HEK293 (cell line): ENCODE measurements at regions not wholly inside any gene's neighbourhood (a gene's known extent, or its start where the extent isn't known, plus 50 kb on each side); places are given as distances from the start of the nearest gene placed in this dataset.

Experiments
- CTCF ChIA-PET: fragments of 350-600 bp; formaldehyde crosslinking; extraction: SDS; loops from one replicate; lab custom pipeline; 2021; ENCODE audit warnings: antibody characterized with exemption; lab: Yijun Ruan, JAX
- POLR2A ChIA-PET: fragments of 300-600 bp; formaldehyde crosslinking; extraction: SDS; loops from one replicate; lab custom pipeline; 2020; ENCODE audit warnings: antibody characterized with exemption, inconsistent platforms; lab: Yijun Ruan, JAX
- H3K27ac ChIP-seq: fragments of 200-500 bp; sonication (Bioruptor generic); 2 replicates; pipeline ENCODE4 v1.5.1; 2014; ENCODE audit warnings: low read depth, low read length, control low read depth, inconsistent platforms; ENCODE audit errors: extremely low read depth
- H3K36me3 ChIP-seq, 2 experiments: fragments of 200-500 bp in 1 of 2; sonication (Bioruptor generic) in 1 of 2; 1 replicate in 1 of 2; 2 replicates in 1 of 2; pipeline ENCODE4 v1.5.1; 2014 to 2017; ENCODE audit warnings: inconsistent platforms in 2 of 2, low read length in 2 of 2; ENCODE audit not compliant: control insufficient read depth in 2 of 2, insufficient read depth in 1 of 2
- H3K4me1 ChIP-seq: fragments of 200-500 bp; sonication (Bioruptor generic); 2 replicates; pipeline ENCODE4 v1.5.1; 2014; ENCODE audit warnings: mild to moderate bottlenecking, low read length, inconsistent platforms; ENCODE audit not compliant: control insufficient read depth, insufficient read depth
- H3K4me3 ChIP-seq: 2 replicates; pipeline ENCODE4 v1.5.1; 2011; ENCODE audit warnings: low read depth, mild to moderate bottlenecking, control low read depth, low read length, moderate library complexity
- H3K9me3 ChIP-seq: fragments of 200-500 bp; sonication (Bioruptor generic); 2 replicates; pipeline ENCODE4 v1.5.1; 2014; ENCODE audit warnings: low read depth, low read length, inconsistent platforms; ENCODE audit not compliant: control insufficient read depth, insufficient read depth
- GFI1B ChIP-seq: fragments of 450-650 bp; formaldehyde crosslinking; IDR thresholded peaks from 2 replicates; pipeline ENCODE4 v1.5.1; 2016; ENCODE audit warnings: missing biosample characterization, missing genetic modification characterization
- GLI2 ChIP-seq: fragments of 450-650 bp; formaldehyde crosslinking; IDR thresholded peaks from 2 replicates; pipeline ENCODE4; 2017; ENCODE audit warnings: missing biosample characterization, missing genetic modification characterization, low read depth, borderline replicate concordance
- HIC1 ChIP-seq: fragments of 450-650 bp; formaldehyde crosslinking; IDR thresholded peaks from 2 replicates; pipeline ENCODE4 v1.5.1; 2016; ENCODE audit warnings: missing biosample characterization, missing genetic modification characterization
- IKZF3 ChIP-seq: fragments of 450-650 bp; IDR thresholded peaks from 2 replicates; pipeline ENCODE4 v1.5.0; 2018; ENCODE audit warnings: missing biosample characterization, mild to moderate bottlenecking, missing genetic modification characterization, moderate library complexity
- KLF8 ChIP-seq: fragments of 450-650 bp; formaldehyde crosslinking; IDR thresholded peaks from 2 replicates; pipeline ENCODE4 v1.5.1; 2016; ENCODE audit warnings: missing biosample characterization, missing genetic modification characterization
- KLF9 ChIP-seq: fragments of 450-650 bp; formaldehyde crosslinking; IDR thresholded peaks from 2 replicates; pipeline ENCODE4 v1.5.1; 2016; ENCODE audit warnings: missing biosample characterization, missing genetic modification characterization, low read depth
- MYNN ChIP-seq: fragments of 450-650 bp; formaldehyde crosslinking; IDR thresholded peaks from 2 replicates; pipeline ENCODE4 v1.5.1; 2016; ENCODE audit warnings: missing biosample characterization, missing genetic modification characterization, borderline replicate concordance
- SCRT1 ChIP-seq: fragments of 450-650 bp; formaldehyde crosslinking; IDR thresholded peaks from 2 replicates; pipeline ENCODE4 v1.5.1; 2016; ENCODE audit warnings: missing biosample characterization, missing genetic modification characterization, borderline replicate concordance
- SETDB1 ChIP-seq: IDR thresholded peaks from one replicate; pipeline ENCODE4 v1.6.1; 2017; ENCODE audit warnings: mild to moderate bottlenecking, low read length, moderate library complexity, mixed read lengths; ENCODE audit not compliant: insufficient read length
- YY1 ChIP-seq: fragments of 450-650 bp; formaldehyde crosslinking; IDR thresholded peaks from 2 replicates; pipeline ENCODE4 v1.5.1; 2018; ENCODE audit warnings: missing biosample characterization, missing genetic modification characterization
- ZFP69B ChIP-seq: fragments of 450-650 bp; formaldehyde crosslinking; IDR thresholded peaks from 2 replicates; pipeline ENCODE4 v1.5.1; 2016; ENCODE audit warnings: missing biosample characterization, missing genetic modification characterization
- ZNF169 ChIP-seq: fragments of 450-650 bp; formaldehyde crosslinking; IDR thresholded peaks from 2 replicates; pipeline ENCODE4 v1.5.1; 2016; ENCODE audit warnings: missing biosample characterization, missing genetic modification characterization
- ZNF175 ChIP-seq: fragments of 450-650 bp; formaldehyde crosslinking; IDR thresholded peaks from 2 replicates; pipeline ENCODE4 v1.5.1; 2016; ENCODE audit warnings: missing biosample characterization, missing genetic modification characterization
- ZNF184 ChIP-seq: fragments of 450-650 bp; IDR thresholded peaks from 2 replicates; pipeline ENCODE4 v1.5.1; 2018; ENCODE audit warnings: missing biosample characterization, mild to moderate bottlenecking, missing genetic modification characterization
- ZNF19 ChIP-seq: fragments of 450-650 bp; formaldehyde crosslinking; IDR thresholded peaks from 2 replicates; pipeline ENCODE4; 2016; ENCODE audit warnings: missing biosample characterization, missing genetic modification characterization, low read depth
- ZNF2 ChIP-seq: fragments of 450-650 bp; formaldehyde crosslinking; IDR thresholded peaks from 2 replicates; pipeline ENCODE4 v1.5.1; 2016; ENCODE audit warnings: missing biosample characterization, missing genetic modification characterization
- ZNF24 ChIP-seq: fragments of 450-650 bp; formaldehyde crosslinking; IDR thresholded peaks from 2 replicates; pipeline ENCODE4 v1.5.1; 2016; ENCODE audit warnings: missing biosample characterization, missing genetic modification characterization
- ZNF292 ChIP-seq: fragments of 450-650 bp; formaldehyde crosslinking; IDR thresholded peaks from 2 replicates; pipeline ENCODE4 v1.5.1; 2016; ENCODE audit warnings: low read depth, missing biosample characterization, missing genetic modification characterization, borderline replicate concordance
- ZNF302 ChIP-seq: fragments of 450-650 bp; formaldehyde crosslinking; IDR thresholded peaks from 2 replicates; pipeline ENCODE4 v1.5.1; 2016; ENCODE audit warnings: missing biosample characterization, missing genetic modification characterization, low read depth
- ZNF311 ChIP-seq: fragments of 450-650 bp; formaldehyde crosslinking; IDR thresholded peaks from 2 replicates; pipeline ENCODE4 v1.5.1; 2017; ENCODE audit warnings: missing biosample characterization, missing genetic modification characterization, borderline replicate concordance
- ZNF341 ChIP-seq: fragments of 450-650 bp; formaldehyde crosslinking; IDR thresholded peaks from 2 replicates; pipeline ENCODE4; 2016; ENCODE audit warnings: low read depth, missing biosample characterization, missing genetic modification characterization
- ZNF394 ChIP-seq: fragments of 450-650 bp; formaldehyde crosslinking; IDR thresholded peaks from 2 replicates; pipeline ENCODE4 v1.5.1; 2016; ENCODE audit warnings: missing biosample characterization, missing genetic modification characterization, mild to moderate bottlenecking, moderate library complexity, borderline replicate concordance
- ZNF449 ChIP-seq: fragments of 450-650 bp; formaldehyde crosslinking; IDR thresholded peaks from 2 replicates; pipeline ENCODE4 v1.5.1; 2017; ENCODE audit warnings: missing biosample characterization, mild to moderate bottlenecking, missing genetic modification characterization, moderate library complexity
- ZNF48 ChIP-seq: fragments of 450-650 bp; formaldehyde crosslinking; IDR thresholded peaks from 2 replicates; pipeline ENCODE4 v1.5.1; 2016; ENCODE audit warnings: missing biosample characterization, missing genetic modification characterization
- ZNF514 ChIP-seq: fragments of 450-650 bp; formaldehyde crosslinking; IDR thresholded peaks from 2 replicates; pipeline ENCODE4 v1.5.1; 2016; ENCODE audit warnings: missing biosample characterization, missing genetic modification characterization
- ZNF596 ChIP-seq: fragments of 450-650 bp; IDR thresholded peaks from 2 replicates; pipeline ENCODE4 v1.5.0; 2018; ENCODE audit warnings: missing biosample characterization, mild to moderate bottlenecking, missing genetic modification characterization, moderate library complexity
- ZNF658 ChIP-seq: fragments of 450-650 bp; formaldehyde crosslinking; IDR thresholded peaks from 2 replicates; pipeline ENCODE4; 2016; ENCODE audit warnings: missing biosample characterization, missing genetic modification characterization
- ZNF747 ChIP-seq: fragments of 450-650 bp; formaldehyde crosslinking; IDR thresholded peaks from 2 replicates; pipeline ENCODE4 v1.5.1; 2016; ENCODE audit warnings: missing biosample characterization, missing genetic modification characterization
- ZNF843 ChIP-seq: fragments of 450-650 bp; formaldehyde crosslinking; IDR thresholded peaks from 2 replicates; pipeline ENCODE4 v1.5.1; 2016; ENCODE audit warnings: missing biosample characterization, missing genetic modification characterization
- TF ChIP-seq, protein P1 (sequence below): fragments of 450-650 bp; formaldehyde crosslinking; IDR thresholded peaks from 2 replicates; pipeline ENCODE4 v1.5.1; 2017; ENCODE audit warnings: missing biosample characterization, missing genetic modification characterization
- TF ChIP-seq, protein P2 (sequence below): fragments of 450-650 bp; formaldehyde crosslinking; optimal IDR thresholded peaks from 2 replicates; pipeline ENCODE3; 2016; ENCODE audit warnings: missing biosample characterization, mild to moderate bottlenecking, missing genetic modification characterization
- TF ChIP-seq, protein P3 (sequence below): fragments of 450-650 bp; formaldehyde crosslinking; IDR thresholded peaks from 2 replicates; pipeline ENCODE4 v1.5.1; 2016; ENCODE audit warnings: missing biosample characterization, missing genetic modification characterization

DNA sequence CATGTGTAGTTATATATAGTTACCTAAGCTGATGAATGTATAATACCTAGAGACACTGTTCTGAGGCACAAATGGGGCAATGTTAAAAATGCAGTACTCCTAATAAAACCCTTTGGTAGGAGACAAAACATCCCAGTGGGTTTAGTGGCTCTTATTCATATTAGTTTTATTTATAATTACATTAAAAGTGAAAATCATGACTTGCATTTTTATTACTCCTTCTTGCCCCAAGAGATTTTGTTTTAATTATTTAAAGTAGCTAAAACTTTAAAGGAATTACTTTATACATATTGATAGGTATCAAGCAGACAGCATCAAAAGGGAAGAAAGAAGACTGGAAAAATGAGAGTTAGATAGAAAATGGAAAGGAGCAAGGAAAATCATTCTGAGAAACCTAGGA lies 688.6 kb downstream of the GALC start:
- TF ChIP-seq SETDB1 (no peak), ZNF302 (tag by site-specific recombination) (no peak), GLI2 (tag by site-specific recombination) (no peak), ZNF341 (tag by site-specific recombination) (no peak), HIC1 (no peak), ZNF184 (tag by site-specific recombination) (no peak), ZNF24 (tag by site-specific recombination) (no peak), ZFP69B (tag by site-specific recombination) (no peak), KLF9 (no peak), ZNF843 (no peak), ZNF394 (tag by site-specific recombination) (no peak), YY1 (no peak), ZNF311 (tag by site-specific recombination) (no peak), KLF8 (no peak)
- TF ChIP-seq, protein P1, sequence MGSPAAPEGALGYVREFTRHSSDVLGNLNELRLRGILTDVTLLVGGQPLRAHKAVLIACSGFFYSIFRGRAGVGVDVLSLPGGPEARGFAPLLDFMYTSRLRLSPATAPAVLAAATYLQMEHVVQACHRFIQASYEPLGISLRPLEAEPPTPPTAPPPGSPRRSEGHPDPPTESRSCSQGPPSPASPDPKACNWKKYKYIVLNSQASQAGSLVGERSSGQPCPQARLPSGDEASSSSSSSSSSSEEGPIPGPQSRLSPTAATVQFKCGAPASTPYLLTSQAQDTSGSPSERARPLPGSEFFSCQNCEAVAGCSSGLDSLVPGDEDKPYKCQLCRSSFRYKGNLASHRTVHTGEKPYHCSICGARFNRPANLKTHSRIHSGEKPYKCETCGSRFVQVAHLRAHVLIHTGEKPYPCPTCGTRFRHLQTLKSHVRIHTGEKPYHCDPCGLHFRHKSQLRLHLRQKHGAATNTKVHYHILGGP (tag by site-specific recombination): no peak
- TF ChIP-seq, protein P2, sequence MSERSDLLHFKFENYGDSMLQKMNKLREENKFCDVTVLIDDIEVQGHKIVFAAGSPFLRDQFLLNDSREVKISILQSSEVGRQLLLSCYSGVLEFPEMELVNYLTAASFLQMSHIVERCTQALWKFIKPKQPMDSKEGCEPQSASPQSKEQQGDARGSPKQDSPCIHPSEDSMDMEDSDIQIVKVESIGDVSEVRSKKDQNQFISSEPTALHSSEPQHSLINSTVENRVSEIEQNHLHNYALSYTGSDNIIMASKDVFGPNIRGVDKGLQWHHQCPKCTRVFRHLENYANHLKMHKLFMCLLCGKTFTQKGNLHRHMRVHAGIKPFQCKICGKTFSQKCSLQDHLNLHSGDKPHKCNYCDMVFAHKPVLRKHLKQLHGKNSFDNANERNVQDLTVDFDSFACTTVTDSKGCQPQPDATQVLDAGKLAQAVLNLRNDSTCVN: no peak
- Histone ChIP-seq H3K27ac (no peak overlapping the region), H3K4me1 (no peaks in the 10 kb centered on the region), H3K9me3 (no peaks in the 10 kb centered on the region), H3K4me3 (no peak overlapping the region), H3K36me3 (no peaks in the 10 kb centered on the region)
- ChIA-PET POLR2A (no interaction called here), CTCF (no interaction called here)

DNA sequence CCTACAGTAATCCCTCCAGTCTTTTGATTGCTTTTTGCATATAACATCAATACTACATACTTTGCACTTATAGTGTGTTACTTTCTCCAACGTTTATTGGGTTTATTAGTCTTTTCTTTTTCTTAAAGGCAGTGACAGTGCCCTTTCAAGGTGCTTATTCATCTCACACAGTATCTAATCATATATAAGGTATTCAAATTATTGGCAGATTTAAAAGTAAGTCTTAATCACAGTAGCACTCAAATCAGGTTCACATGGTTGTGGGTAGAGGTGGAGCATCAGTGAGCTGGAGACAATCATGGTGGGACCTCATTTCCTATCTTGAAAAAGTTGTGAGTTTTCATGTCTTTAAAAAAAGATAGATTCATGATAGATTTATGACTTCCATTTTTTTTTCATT lies 706.2 kb downstream of the GALC start:
- POLR2A ChIA-PET: no interaction called here
- TF ChIP-seq ZNF596 (tag by site-specific recombination) (no peak), ZNF169 (no peak), ZNF2 (tag by site-specific recombination) (no peak), ZNF292 (tag by site-specific recombination) (no peak), ZNF48 (tag by site-specific recombination) (no peak), ZNF658 (tag by site-specific recombination) (no peak), SCRT1 (tag by site-specific recombination) (no peak), ZNF19 (no peak), ZNF747 (tag by site-specific recombination) (no peak), GFI1B (no peak), MYNN (no peak), ZNF514 (tag by site-specific recombination) (no peak), ZNF449 (tag by site-specific recombination) (no peak), IKZF3 (no peak), ZNF175 (tag by site-specific recombination) (no peak)
- TF ChIP-seq, protein P3, sequence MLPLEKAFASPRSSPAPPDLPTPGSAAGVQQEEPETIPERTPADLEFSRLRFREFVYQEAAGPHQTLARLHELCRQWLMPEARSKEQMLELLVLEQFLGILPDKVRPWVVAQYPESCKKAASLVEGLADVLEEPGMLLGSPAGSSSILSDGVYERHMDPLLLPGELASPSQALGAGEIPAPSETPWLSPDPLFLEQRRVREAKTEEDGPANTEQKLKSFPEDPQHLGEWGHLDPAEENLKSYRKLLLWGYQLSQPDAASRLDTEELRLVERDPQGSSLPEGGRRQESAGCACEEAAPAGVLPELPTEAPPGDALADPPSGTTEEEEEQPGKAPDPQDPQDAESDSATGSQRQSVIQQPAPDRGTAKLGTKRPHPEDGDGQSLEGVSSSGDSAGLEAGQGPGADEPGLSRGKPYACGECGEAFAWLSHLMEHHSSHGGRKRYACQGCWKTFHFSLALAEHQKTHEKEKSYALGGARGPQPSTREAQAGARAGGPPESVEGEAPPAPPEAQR (tag by site-specific recombination): no peak

More for the DNA sequence above, 706.2 kb downstream of the GALC start:
- Histone ChIP-seq H3K4me1 (no peaks in the 10 kb centered on the region), H3K36me3 (no peaks in the 10 kb centered on the region), H3K9me3 (no peaks in the 10 kb centered on the region), H3K4me3 (no peak overlapping the region), H3K27ac (no peak overlapping the region)
- CTCF ChIA-PET: no interaction called here
